Fibroblast of villous mesenchyme (primary cell): ENCODE measurements at regions not wholly inside any gene's neighbourhood (a gene's known extent, or its start where the extent isn't known, plus 50 kb on each side); places are given as distances from the start of the nearest gene placed in this dataset.

Source experiments
- DNase-seq: peaks from one replicate; pipeline ENCODE4 v3.0.0-alpha.2; 2010; ENCODE audit warnings: low read depth
- H3K4me3 ChIP-seq: 2 replicates; pipeline ENCODE4 v1.5.1; 2011; ENCODE audit warnings: low read depth, mild to moderate bottlenecking, low read length
- CTCF ChIP-seq: IDR thresholded peaks from 2 replicates; pipeline ENCODE4 v1.5.1; 2012; ENCODE audit warnings: low read depth, mild to moderate bottlenecking, low read length; ENCODE audit not compliant: insufficient read depth

- no peak for TF ChIP-seq CTCF
- DNase-seq: no peak
- no peak overlapping the region for H3K4me3 ChIP-seq
Measured at GRCh38 chr3:127088511-127089351, 104.2 kb upstream of the PRR23E start.

GRCh38 chr3:127089486-127090145 is 103.3 kb upstream of the PRR23E start:
- peak; percentile 8 for DNase-seq
- no peak overlapping the region for H3K4me3 ChIP-seq
- TF ChIP-seq CTCF: no peak

GRCh38 chr3:127090218-127091160 is 102.4 kb upstream of the PRR23E start:
- no peak for DNase-seq
- H3K4me3 ChIP-seq: no peak overlapping the region
- no peak for TF ChIP-seq CTCF

- no peak for TF ChIP-seq CTCF
- no peak overlapping the region for H3K4me3 ChIP-seq
Measured at GRCh38 chr3:127091376-127091775, 101.6 kb upstream of the PRR23E start.

GRCh38 chr3:127092368-127092767 is 100.6 kb upstream of the PRR23E start:
- no peak for TF ChIP-seq CTCF
- DNase-seq: no peak
- no peak overlapping the region for H3K4me3 ChIP-seq

More at GRCh38 chr3:127091376-127091775, 101.6 kb upstream of the PRR23E start:
- DNase-seq: no peak

- no peak for DNase-seq
- no peak overlapping the region for H3K4me3 ChIP-seq
- TF ChIP-seq CTCF: no peak
Measured at GRCh38 chr3:127092776-127093175, 100.2 kb upstream of the PRR23E start.
